ENCODE measurements at regions not wholly inside any gene's neighbourhood (a gene's known extent, or its start where the extent isn't known, plus 50 kb on each side); places are given as distances from the start of the nearest gene placed in this dataset.

GRCh38 chr9:13430368-13431221 is 151.1 kb upstream of the MPDZ start:
- DNase-seq = no peak

- DNase-seq = no peak
These were observed 150.1 kb upstream of the MPDZ start for GRCh38 chr9:13429301-13430190.

GRCh38 chr9:13428766-13429165 is 149.3 kb upstream of the MPDZ start:
- DNase-seq = no peak

- DNase-seq = peak in 1 of 2 donors; percentile 26
These were observed 148.1 kb upstream of the MPDZ start for GRCh38 chr9:13427587-13427986.

GRCh38 chr9:13426606-13427005 is 147.1 kb upstream of the MPDZ start:
- DNase-seq = no peak

GRCh38 chr9:13424872-13425271 is 145.4 kb upstream of the MPDZ start:
- DNase-seq = no peak

- no peak for DNase-seq
These were observed 144.7 kb upstream of the MPDZ start for GRCh38 chr9:13424204-13424603.

- no peak for DNase-seq
These were observed 134.9 kb upstream of the MPDZ start for GRCh38 chr9:13414349-13414748.

- DNase-seq = no peak
These were observed 132.8 kb upstream of the MPDZ start for GRCh38 chr9:13412331-13412730.

GRCh38 chr9:13411791-13412190 is 132.3 kb upstream of the MPDZ start:
- DNase-seq = no peak

- no peak for DNase-seq
These were observed 131.1 kb upstream of the MPDZ start for GRCh38 chr9:13410566-13411031.

GRCh38 chr9:13397661-13398060 is 118.2 kb upstream of the MPDZ start:
- no peak for DNase-seq

- no peak for DNase-seq
These were observed 117.7 kb upstream of the MPDZ start for GRCh38 chr9:13397220-13397619.

- DNase-seq = no peak
These were observed 116.9 kb upstream of the MPDZ start for GRCh38 chr9:13396418-13396817.

- DNase-seq = no peak
These were observed 115.7 kb upstream of the MPDZ start for GRCh38 chr9:13395156-13395555.

GRCh38 chr9:13388157-13388556 is 108.7 kb upstream of the MPDZ start:
- no peak for DNase-seq

- DNase-seq = no peak
These were observed 108.2 kb upstream of the MPDZ start for GRCh38 chr9:13387734-13388067.

GRCh38 chr9:13386935-13387733 is 107.6 kb upstream of the MPDZ start:
- DNase-seq = no peak

GRCh38 chr9:13386316-13386715 is 106.8 kb upstream of the MPDZ start:
- no peak for DNase-seq

GRCh38 chr9:13383855-13384254 is 104.4 kb upstream of the MPDZ start:
- no peak for DNase-seq

- no peak for DNase-seq
These were observed 103.7 kb upstream of the MPDZ start for GRCh38 chr9:13383216-13383615.

- DNase-seq = no peak
These were observed 103.1 kb upstream of the MPDZ start for GRCh38 chr9:13382595-13382994.

GRCh38 chr9:13380903-13381302 is 101.4 kb upstream of the MPDZ start:
- DNase-seq = no peak
